GM18499 (cell line): ENCODE measurements at regions not wholly inside any gene's neighbourhood (a gene's known extent, or its start where the extent isn't known, plus 50 kb on each side); places are given as distances from the start of the nearest gene placed in this dataset.

Source experiments
- ATAC-seq: cut with Tn5 transposase; IDR thresholded peaks from one replicate; pipeline ENCODE4 v1.9.1; 2021; ENCODE audit warnings: moderate number of reproducible peaks; ENCODE audit not compliant: insufficient read depth, unreplicated experiment

GRCh38 chr17:14019186-14019956 lies 49.9 kb upstream of the COX10 start:
- ATAC-seq = no peak
